ENCODE measurements at regions not wholly inside any gene's neighbourhood (a gene's known extent, or its start where the extent isn't known, plus 50 kb on each side); places are given as distances from the start of the nearest gene placed in this dataset.

- Histone ChIP-seq H3K9me3 (ENCODE audit: control insufficient read depth, insufficient read depth, low read depth, low read length) (no peaks in the 10 kb centered on the region), H3K36me3 (ENCODE audit: control insufficient read depth in 2 of 2, insufficient read depth in 1 of 2, low read length in 2 of 2) (no peaks in the 10 kb centered on the region), H3K4me1 (ENCODE audit: control insufficient read depth, insufficient read depth, low read length) (no peaks in the 10 kb centered on the region), H3K4me3 (ENCODE audit: low read depth, low read length) (no peak overlapping the region), H3K27ac (ENCODE audit: extremely low read depth, low read depth, low read length) (no peak overlapping the region)
- TF ChIP-seq ZFP3 (tag by site-specific recombination; IDR thresholded peaks at IDR 0.05; ENCODE audit: low read depth) (no peak), ZNF843 (tag by site-specific recombination; IDR thresholded peaks at IDR 0.05) (no peak), ZNF658 (tag by site-specific recombination; IDR thresholded peaks at IDR 0.05) (no peak), ZNF830 (tag by site-specific recombination; IDR thresholded peaks at IDR 0.05; ENCODE audit: low read depth) (no peak), ZNF549 (tag by site-specific recombination; IDR thresholded peaks at IDR 0.05) (no peak), ZNF514 (tag by site-specific recombination; IDR thresholded peaks at IDR 0.05) (no peak), ZNF837 (tag by site-specific recombination; IDR thresholded peaks at IDR 0.05) (no peak), BCL11B (tag by site-specific recombination; IDR thresholded peaks at IDR 0.05; ENCODE audit: low read depth) (no peak), ZNF23 (tag by site-specific recombination; IDR thresholded peaks at IDR 0.05; ENCODE audit: borderline replicate concordance) (no peak), ZXDB (tag by site-specific recombination; IDR thresholded peaks at IDR 0.05) (no peak)
- ChIA-PET POLR2A (interaction anchor here (1.2 kb wide), 1 partner anchor 426 kb away, joined by 4 read pairs; the partner anchor contains the start of gene MAFB), CTCF (interaction anchor here (0.7 kb wide), 1 partner anchor 221 kb away, joined by 3 read pairs; no protein-coding TSS in a partner anchor)
Observed at GRCh38 chr20:40262219-40262618, 426.8 kb downstream of the MAFB start.

GRCh38 chr20:40258931-40259330 lies 430.1 kb downstream of the MAFB start:
- no peak for TF ChIP-seq ZFP37 (tag by site-specific recombination; IDR thresholded peaks at IDR 0.05)
- Histone ChIP-seq H3K4me1 (ENCODE audit: control insufficient read depth, insufficient read depth, low read length) (no peaks in the 10 kb centered on the region), H3K27ac (ENCODE audit: extremely low read depth, low read depth, low read length) (no peak overlapping the region), H3K9me3 (ENCODE audit: control insufficient read depth, insufficient read depth, low read depth, low read length) (no peaks in the 10 kb centered on the region), H3K4me3 (ENCODE audit: low read depth, low read length) (no peak overlapping the region), H3K36me3 (ENCODE audit: control insufficient read depth in 2 of 2, insufficient read depth in 1 of 2, low read length in 2 of 2) (no peaks in the 10 kb centered on the region)
- CTCF ChIA-PET: no interaction called here
- POLR2A ChIA-PET: no interaction called here

GRCh38 chr20:40257763-40258162 lies 431.3 kb downstream of the MAFB start:
- H3K27ac ChIP-seq (ENCODE audit: extremely low read depth, low read depth, low read length): no peak overlapping the region
- no peaks in the 10 kb centered on the region for H3K36me3 ChIP-seq (ENCODE audit: control insufficient read depth in 2 of 2, insufficient read depth in 1 of 2, low read length in 2 of 2)
- POLR2A ChIA-PET: no interaction called here
- H3K4me1 ChIP-seq (ENCODE audit: control insufficient read depth, insufficient read depth, low read length): no peaks in the 10 kb centered on the region
- H3K4me3 ChIP-seq (ENCODE audit: low read depth, low read length): no peak overlapping the region
- no peaks in the 10 kb centered on the region for H3K9me3 ChIP-seq (ENCODE audit: control insufficient read depth, insufficient read depth, low read depth, low read length)
- TF ChIP-seq BCL11B (tag by site-specific recombination; IDR thresholded peaks at IDR 0.05; ENCODE audit: low read depth): no peak
- no peak for TF ChIP-seq MYNN (tag by site-specific recombination; IDR thresholded peaks at IDR 0.05; ENCODE audit: borderline replicate concordance)
- no peak for TF ChIP-seq ZNF580 (tag by site-specific recombination; IDR thresholded peaks at IDR 0.05)
- CTCF ChIA-PET: interaction anchor here (0.6 kb wide), 2 partner anchors 32 to 87 kb away, joined by 3 read pairs; no protein-coding TSS in a partner anchor

GRCh38 chr20:40255365-40255764 lies 433.7 kb downstream of the MAFB start:
- POLR2A ChIA-PET: no interaction called here
- H3K27ac ChIP-seq (ENCODE audit: extremely low read depth, low read depth, low read length): no peak overlapping the region
- H3K36me3 ChIP-seq (ENCODE audit: control insufficient read depth in 2 of 2, insufficient read depth in 1 of 2, low read length in 2 of 2): no peaks in the 10 kb centered on the region
- CTCF ChIA-PET: interaction anchor here (0.5 to 0.7 kb wide), 2 partner anchors 480 to 635 kb away, joined by 3 read pairs; no protein-coding TSS in a partner anchor
- H3K9me3 ChIP-seq (ENCODE audit: control insufficient read depth, insufficient read depth, low read depth, low read length): no peaks in the 10 kb centered on the region
- H3K4me3 ChIP-seq (ENCODE audit: low read depth, low read length): no peak overlapping the region
- TF ChIP-seq SALL2 (tag by site-specific recombination; IDR thresholded peaks at IDR 0.05; ENCODE audit: borderline replicate concordance): no peak
- no peak for TF ChIP-seq SCRT2 (tag by site-specific recombination; IDR thresholded peaks at IDR 0.05)
- no peak for TF ChIP-seq ZNF670 (tag by site-specific recombination; IDR thresholded peaks at IDR 0.05; ENCODE audit: low read depth)
- TF ChIP-seq ZNF837 (tag by site-specific recombination; IDR thresholded peaks at IDR 0.05): no peak
- TF ChIP-seq ZNF211 (tag by site-specific recombination; IDR thresholded peaks at IDR 0.05; ENCODE audit: low read depth): no peak
- TF ChIP-seq ZNF10 (tag by site-specific recombination; IDR thresholded peaks at IDR 0.05): no peak
- TF ChIP-seq ZNF791 (tag by site-specific recombination; IDR thresholded peaks at IDR 0.05): no peak
- TF ChIP-seq ZNF830 (tag by site-specific recombination; IDR thresholded peaks at IDR 0.05; ENCODE audit: low read depth): no peak
- no peaks in the 10 kb centered on the region for H3K4me1 ChIP-seq (ENCODE audit: control insufficient read depth, insufficient read depth, low read length)

Data from HEK293 (cell line).